ENCODE measurements at regions not wholly inside any gene's neighbourhood (a gene's known extent, or its start where the extent isn't known, plus 50 kb on each side); places are given as distances from the start of the nearest gene placed in this dataset.
"Not testable (repeated sequence)": the region's sequence is repeated elsewhere in the genome, so short reads cannot be mapped to it uniquely, and the experiment has no call there.

- 91 to 95% methylated on average over 4 of the region's 4 CpGs for WGBS, 2 donors
- DNase-seq (ENCODE audit: low spot score in 2 of 2): no peak
- no peak overlapping the region for H3K4me3 ChIP-seq (ENCODE audit: low read depth, poor library complexity, severe bottlenecking)
- intact Hi-C loops (cut with DNase I; ENCODE audit: low total_unique reads): no loop called here
- no peak for TF ChIP-seq CTCF (IDR thresholded peaks at IDR 0.05)
- TF ChIP-seq POLR2A (IDR thresholded peaks at IDR 0.05): no peak
These were observed 123.1 kb downstream of the CHIC2 start for GRCh38 chr4:53941331-53941730.

GRCh38 chr4:53939892-53940291, 124.5 kb downstream of the CHIC2 start:
- WGBS, 2 donors: 94 to 96% methylated on average over 3 of the region's 3 CpGs
- intact Hi-C loops (cut with DNase I; ENCODE audit: low total_unique reads); H3K4me3 ChIP-seq (ENCODE audit: low read depth, poor library complexity, severe bottlenecking); DNase-seq (ENCODE audit: low spot score in 2 of 2): not testable (repeated sequence)

- WGBS, 2 donors: 80 to 83% methylated on average over 7 of the region's 7 CpGs
- H3K4me3 ChIP-seq (ENCODE audit: low read depth, poor library complexity, severe bottlenecking): no peak overlapping the region
- DNase-seq (ENCODE audit: low spot score in 2 of 2): no peak
- TF ChIP-seq POLR2A (IDR thresholded peaks at IDR 0.05) (no peak), CTCF (IDR thresholded peaks at IDR 0.05) (no peak)
- intact Hi-C loops (cut with DNase I; ENCODE audit: low total_unique reads): no loop called here
These were observed 126.5 kb downstream of the CHIC2 start for GRCh38 chr4:53937918-53938317.

- intact Hi-C loops (cut with DNase I; ENCODE audit: low total_unique reads): no loop called here
- WGBS, 2 donors: 45 to 65% methylated on average over 2 of the region's 2 CpGs
- no peak for TF ChIP-seq CTCF (IDR thresholded peaks at IDR 0.05)
- TF ChIP-seq POLR2A (IDR thresholded peaks at IDR 0.05): no peak
These were observed 127.1 kb downstream of the CHIC2 start for GRCh38 chr4:53937327-53937726.

GRCh38 chr4:53935780-53936179, 128.6 kb downstream of the CHIC2 start:
- intact Hi-C loops (cut with DNase I; ENCODE audit: low total_unique reads): no loop called here
- DNase-seq (ENCODE audit: low spot score in 2 of 2): no peak
- H3K4me3 ChIP-seq (ENCODE audit: low read depth, poor library complexity, severe bottlenecking): no peak overlapping the region
- TF ChIP-seq POLR2A (IDR thresholded peaks at IDR 0.05) (no peak), CTCF (IDR thresholded peaks at IDR 0.05) (no peak)

More at GRCh38 chr4:53937327-53937726, 127.1 kb downstream of the CHIC2 start:
- no peak for DNase-seq (ENCODE audit: low spot score in 2 of 2)
- no peak overlapping the region for H3K4me3 ChIP-seq (ENCODE audit: low read depth, poor library complexity, severe bottlenecking)

GRCh38 chr4:53932796-53933610, 131.4 kb downstream of the CHIC2 start:
- intact Hi-C loops (cut with DNase I; ENCODE audit: low total_unique reads): no loop called here
- 70 to 78% methylated on average over 7 of the region's 7 CpGs for WGBS, 2 donors
- no peak overlapping the region for H3K4me3 ChIP-seq (ENCODE audit: low read depth, poor library complexity, severe bottlenecking)
- TF ChIP-seq POLR2A (IDR thresholded peaks at IDR 0.05) (no peak), CTCF (IDR thresholded peaks at IDR 0.05) (no peak)
- peak in 1 of 2 donors; percentile 39 for DNase-seq (ENCODE audit: low spot score in 2 of 2)

Data from lower leg skin (tissue), 4 donors.